ENCODE measurements at regions not wholly inside any gene's neighbourhood (a gene's known extent, or its start where the extent isn't known, plus 50 kb on each side); places are given as distances from the start of the nearest gene placed in this dataset.

DNA sequence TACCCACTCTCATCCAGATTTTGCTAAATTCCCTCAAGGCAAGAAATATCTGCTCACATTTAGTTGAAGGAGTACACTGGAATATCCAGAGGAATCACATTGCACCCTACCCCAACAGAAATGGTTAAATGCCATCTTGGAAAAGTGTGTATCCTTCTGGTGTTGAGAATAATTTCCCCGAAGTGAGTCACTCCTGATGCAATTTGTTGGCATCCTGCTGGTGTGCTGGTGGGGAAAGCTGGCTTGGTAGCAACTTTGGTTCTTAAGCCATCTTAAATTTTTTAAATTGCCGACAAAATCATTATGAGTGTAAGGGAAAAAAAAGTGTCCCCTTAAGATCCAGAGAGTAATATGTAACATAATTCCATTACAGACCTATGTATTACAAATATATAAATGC, 337.3 kb upstream of the DACH1 start:
- H3K9me3 ChIP-seq: no peaks in the 10 kb centered on the region
- intact Hi-C loops (cut with micrococcal nuclease; ENCODE audit: unreplicated experiment): no loop called here
- Mint-ChIP-seq H3K27me3 (ENCODE audit: insufficient read depth, unreplicated experiment) (peaks cover 4% of the 10 kb centered on the region), H3K27ac (ENCODE audit: unreplicated experiment) (no peak overlapping the region), H3K36me3 (ENCODE audit: insufficient read depth, unreplicated experiment) (no peaks in the 10 kb centered on the region), H3K4me3 (ENCODE audit: unreplicated experiment) (no peak overlapping the region), H3K9me3 (ENCODE audit: unreplicated experiment) (no peaks in the 10 kb centered on the region), H3K4me1 (ENCODE audit: low read depth, unreplicated experiment) (no peaks in the 10 kb centered on the region)
- no peak overlapping the region for H3K4me3 ChIP-seq (ENCODE audit: low read depth, low read length)
- DNase-seq: no peak
- TF ChIP-seq, protein P1, sequence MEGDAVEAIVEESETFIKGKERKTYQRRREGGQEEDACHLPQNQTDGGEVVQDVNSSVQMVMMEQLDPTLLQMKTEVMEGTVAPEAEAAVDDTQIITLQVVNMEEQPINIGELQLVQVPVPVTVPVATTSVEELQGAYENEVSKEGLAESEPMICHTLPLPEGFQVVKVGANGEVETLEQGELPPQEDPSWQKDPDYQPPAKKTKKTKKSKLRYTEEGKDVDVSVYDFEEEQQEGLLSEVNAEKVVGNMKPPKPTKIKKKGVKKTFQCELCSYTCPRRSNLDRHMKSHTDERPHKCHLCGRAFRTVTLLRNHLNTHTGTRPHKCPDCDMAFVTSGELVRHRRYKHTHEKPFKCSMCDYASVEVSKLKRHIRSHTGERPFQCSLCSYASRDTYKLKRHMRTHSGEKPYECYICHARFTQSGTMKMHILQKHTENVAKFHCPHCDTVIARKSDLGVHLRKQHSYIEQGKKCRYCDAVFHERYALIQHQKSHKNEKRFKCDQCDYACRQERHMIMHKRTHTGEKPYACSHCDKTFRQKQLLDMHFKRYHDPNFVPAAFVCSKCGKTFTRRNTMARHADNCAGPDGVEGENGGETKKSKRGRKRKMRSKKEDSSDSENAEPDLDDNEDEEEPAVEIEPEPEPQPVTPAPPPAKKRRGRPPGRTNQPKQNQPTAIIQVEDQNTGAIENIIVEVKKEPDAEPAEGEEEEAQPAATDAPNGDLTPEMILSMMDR (IDR thresholded peaks at IDR 0.05; ENCODE audit: insufficient read depth in 1 of 2, low read depth in 1 of 2, low read length in 1 of 2, severe bottlenecking in 1 of 2, unreplicated experiment in 1 of 2): no peak
- no peaks in the 10 kb centered on the region for H3K27me3 ChIP-seq (replicated peaks; ENCODE audit: control insufficient read depth, insufficient read depth, low read length)
- no peaks in the 10 kb centered on the region for H3K4me1 ChIP-seq
- CTCF ChIA-PET: no interaction called here
- H3K36me3 ChIP-seq (ENCODE audit: control insufficient read depth, insufficient read depth, low read length): no peaks in the 10 kb centered on the region
- BruUV-seq (replicated peaks): no TSS peak
- POLR2A ChIA-PET: no interaction called here

DNA sequence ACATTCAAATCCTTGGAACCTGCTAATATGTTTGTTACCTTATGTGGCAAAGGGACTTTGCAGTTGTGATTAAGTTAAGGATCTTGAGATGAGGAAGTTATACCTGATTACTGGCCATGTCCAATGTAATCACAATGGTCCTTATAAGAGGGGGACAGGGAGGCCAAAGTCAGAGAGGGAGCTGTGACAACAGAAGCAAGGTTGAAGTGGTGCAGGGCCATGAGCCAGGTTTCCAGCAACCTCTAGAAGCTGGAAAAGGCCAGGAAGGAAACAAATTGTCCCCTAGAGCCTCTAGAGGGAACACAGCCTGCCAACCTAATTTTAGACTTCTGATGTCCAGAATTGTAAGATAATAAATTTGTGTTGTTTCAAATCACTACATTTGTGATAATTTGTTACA, 334.7 kb upstream of the DACH1 start:
- TF ChIP-seq, protein P1 (IDR thresholded peaks at IDR 0.05; ENCODE audit: insufficient read depth in 1 of 2, low read depth in 1 of 2, low read length in 1 of 2, severe bottlenecking in 1 of 2, unreplicated experiment in 1 of 2): no peak
- CTCF ChIA-PET: no interaction called here
- POLR2A ChIA-PET: no interaction called here
- no peaks in the 10 kb centered on the region for H3K4me1 Mint-ChIP-seq (ENCODE audit: low read depth, unreplicated experiment)
- H3K4me3 ChIP-seq (ENCODE audit: low read depth, low read length): no peak overlapping the region
- intact Hi-C loops (cut with micrococcal nuclease; ENCODE audit: unreplicated experiment): no loop called here
- no peaks in the 10 kb centered on the region for H3K27me3 ChIP-seq (replicated peaks; ENCODE audit: control insufficient read depth, insufficient read depth, low read length)
- H3K4me3 Mint-ChIP-seq (ENCODE audit: unreplicated experiment): no peak overlapping the region
- H3K27ac Mint-ChIP-seq (ENCODE audit: unreplicated experiment): no peak overlapping the region
- no peak for DNase-seq
- H3K4me1 ChIP-seq: no peaks in the 10 kb centered on the region
- H3K36me3 ChIP-seq (ENCODE audit: control insufficient read depth, insufficient read depth, low read length): no peaks in the 10 kb centered on the region
- no peaks in the 10 kb centered on the region for H3K9me3 Mint-ChIP-seq (ENCODE audit: unreplicated experiment)
- H3K36me3 Mint-ChIP-seq (ENCODE audit: insufficient read depth, unreplicated experiment): no peaks in the 10 kb centered on the region
- H3K9me3 ChIP-seq: no peaks in the 10 kb centered on the region
- no TSS peak for BruUV-seq (replicated peaks)
- peaks cover 4% of the 10 kb centered on the region for H3K27me3 Mint-ChIP-seq (ENCODE audit: insufficient read depth, unreplicated experiment)

DNA sequence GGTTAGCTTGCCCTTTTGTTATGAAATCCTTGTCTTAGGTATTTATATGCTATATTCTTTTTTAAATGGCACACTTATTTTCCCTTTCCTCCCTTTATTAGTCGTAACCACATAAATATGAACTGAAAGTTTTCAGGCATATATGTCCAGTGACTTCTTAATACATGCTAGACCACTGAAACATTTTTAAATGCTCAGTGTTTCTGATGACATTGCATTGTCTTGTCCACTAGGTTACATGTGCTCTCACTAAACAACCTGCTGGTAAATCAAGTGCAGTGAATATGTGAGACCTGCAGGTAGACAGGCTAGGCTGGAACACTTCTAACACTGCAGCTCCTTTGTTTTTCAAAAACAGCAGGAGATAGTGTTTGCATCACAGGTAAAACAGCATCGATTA, 332.6 kb upstream of the DACH1 start:
- TF ChIP-seq, protein P1 (IDR thresholded peaks at IDR 0.05; ENCODE audit: insufficient read depth in 1 of 2, low read depth in 1 of 2, low read length in 1 of 2, severe bottlenecking in 1 of 2, unreplicated experiment in 1 of 2): no peak
- Mint-ChIP-seq H3K27ac (ENCODE audit: unreplicated experiment) (no peak overlapping the region), H3K27me3 (ENCODE audit: insufficient read depth, unreplicated experiment) (no peaks in the 10 kb centered on the region), H3K36me3 (ENCODE audit: insufficient read depth, unreplicated experiment) (no peaks in the 10 kb centered on the region), H3K4me3 (ENCODE audit: unreplicated experiment) (no peak overlapping the region), H3K4me1 (ENCODE audit: low read depth, unreplicated experiment) (no peaks in the 10 kb centered on the region), H3K9me3 (ENCODE audit: unreplicated experiment) (no peaks in the 10 kb centered on the region)
- no peak overlapping the region for H3K4me3 ChIP-seq (ENCODE audit: low read depth, low read length)
- H3K9me3 ChIP-seq: no peaks in the 10 kb centered on the region
- intact Hi-C loops (cut with micrococcal nuclease; ENCODE audit: unreplicated experiment): loop anchor here (10.0 kb wide), 1 partner anchor 365 kb away; no protein-coding TSS in a partner anchor
- ChIA-PET CTCF (no interaction called here), POLR2A (no interaction called here)
- no peaks in the 10 kb centered on the region for H3K4me1 ChIP-seq
- BruUV-seq (replicated peaks): no TSS peak
- no peaks in the 10 kb centered on the region for H3K27me3 ChIP-seq (replicated peaks; ENCODE audit: control insufficient read depth, insufficient read depth, low read length)
- no peaks in the 10 kb centered on the region for H3K36me3 ChIP-seq (ENCODE audit: control insufficient read depth, insufficient read depth, low read length)
- no peak for DNase-seq
